K562 (cell line): ENCODE measurements at regions not wholly inside any gene's neighbourhood (a gene's known extent, or its start where the extent isn't known, plus 50 kb on each side); places are given as distances from the start of the nearest gene placed in this dataset.

Source experiments
- ATAC-seq: fragments of 200-7000 bp; cut with Tn5 transposase; 3 replicates; pipeline ENCODE4 v1.9.1; 2020; ENCODE audit warnings: moderate library complexity
- BruUV-seq: library from RNA; stranded (reverse); fragments of 400-500 nt; replicated peaks from 2 replicates; lab custom pipeline; 2021; lab: Mats Ljungman, UMichigan
- CTCF ChIA-PET: fragments of 300-600 bp; formaldehyde crosslinking; extraction: SDS; loops from one replicate; lab custom pipeline; 2021; ENCODE audit warnings: low intra/inter-chr PET ratio; lab: Yijun Ruan, JAX
- POLR2A ChIA-PET: fragments of 300-600, 350-650 bp; sonication (Branson Sonifier 250); formaldehyde crosslinking; extraction: SDS; loops from one replicate; lab custom pipeline; 2021; ENCODE audit warnings: antibody characterized with exemption, inconsistent platforms; lab: Yijun Ruan, JAX
- DNase-seq, 4 experiments: peaks; one replicate each; pipeline versions ENCODE4 v3.0.0 to v3.0.0-alpha.2; 2011 to 2018; ENCODE audit warnings: low spot score in 3 of 4, mixed read lengths in 3 of 4; ENCODE audit errors: extremely low read depth in 1 of 4
- FAIRE-seq: peaks from 2 replicates; lab custom pipeline; 2011; peaks lifted over from hg19 to GRCh38; lab: Jason Lieb, UNC
- H2AFZ ChIP-seq: 2 replicates; pipeline ENCODE4 v1.6.0; 2011; ENCODE audit warnings: low read depth, low read length, control low read depth, inconsistent platforms
- H3K27ac ChIP-seq: fragments of 200-600 bp; 3 replicates; pipeline ENCODE4 v1.8.0; 2011; ENCODE audit warnings: low read depth, mild to moderate bottlenecking, control low read depth, inconsistent platforms, low read length, moderate library complexity, mixed read lengths; ENCODE audit errors: extremely low read depth
- H3K27me3 ChIP-seq, 2 experiments: fragments of 300-600 bp in 1 of 2; 2 replicates in 1 of 2; 3 replicates in 1 of 2; pipeline versions ENCODE4 v1.6.0 to v1.8.0; 2011; ENCODE audit warnings: inconsistent platforms in 2 of 2, low read length in 2 of 2, mild to moderate bottlenecking in 1 of 2, mixed read lengths in 1 of 2, moderate library complexity in 1 of 2; ENCODE audit not compliant: control insufficient read depth in 2 of 2, insufficient read depth in 2 of 2
- H3K36me3 ChIP-seq: fragments of 300-600 bp; 3 replicates; pipeline ENCODE4 v1.8.0; 2011; ENCODE audit warnings: mild to moderate bottlenecking, low read length, inconsistent platforms; ENCODE audit not compliant: control insufficient read depth, insufficient read depth
- H3K4me1 ChIP-seq, 2 experiments: fragments of 200-600 bp in 1 of 2; replicated peaks in 1 of 2; 2 replicates in 1 of 2; 3 replicates in 1 of 2; pipeline versions ENCODE4 v1.5.1 to v1.8.0; 2011; ENCODE audit warnings: inconsistent platforms in 2 of 2, low read length in 2 of 2, mild to moderate bottlenecking in 1 of 2, mixed read lengths in 1 of 2, moderate library complexity in 1 of 2; ENCODE audit not compliant: control insufficient read depth in 2 of 2, insufficient read depth in 2 of 2
- H3K4me2 ChIP-seq: 2 replicates; pipeline ENCODE4 v1.6.1; 2011; ENCODE audit warnings: low read length, control low read depth, inconsistent platforms, mixed read lengths; ENCODE audit not compliant: insufficient read depth
- H3K4me3 ChIP-seq: fragments of 200-600 bp; sonication (generic), shearing (Covaris generic); 2 replicates; pipeline ENCODE4 v1.5.1; 2016; ENCODE audit warnings: control low read depth, inconsistent platforms
- H3K79me2 ChIP-seq: fragments of 200-600 bp; 3 replicates; pipeline ENCODE4 v1.8.0; 2011; ENCODE audit warnings: low read length, inconsistent platforms; ENCODE audit not compliant: control insufficient read depth, insufficient read depth
- H3K9ac ChIP-seq, 2 experiments: 2 replicates each; pipeline versions ENCODE4 v1.6.0 to v1.6.1; 2011; ENCODE audit warnings: low read depth in 2 of 2, low read length in 2 of 2, control low read depth in 1 of 2, inconsistent platforms in 1 of 2, mild to moderate bottlenecking in 1 of 2, mixed read lengths in 1 of 2; ENCODE audit not compliant: insufficient read depth in 1 of 2
- H3K9me1 ChIP-seq: one replicate; pipeline ENCODE4 v1.6.0; 2011; ENCODE audit warnings: inconsistent platforms, mild to moderate bottlenecking, low read length, moderate library complexity; ENCODE audit not compliant: control insufficient read depth, insufficient read depth
- H3K9me3 ChIP-seq: replicated peaks from 2 replicates; pipeline ENCODE4 v1.5.1; 2011; ENCODE audit warnings: low read depth, low read length, inconsistent platforms; ENCODE audit not compliant: control insufficient read depth, insufficient read depth
- H4K20me1 ChIP-seq: replicated peaks from 2 replicates; pipeline ENCODE4 v1.6.1; 2011; ENCODE audit warnings: low read length, inconsistent platforms, mixed read lengths; ENCODE audit not compliant: control insufficient read depth, insufficient read depth
- ATF2 ChIP-seq: sonication (generic); formaldehyde crosslinking; IDR thresholded peaks from 2 replicates; pipeline ENCODE4 v1.8.1; 2022; ENCODE audit warnings: missing genetic modification reagents
- BRD4 ChIP-seq: fragments of 200-600 bp; sonication (generic); IDR thresholded peaks from 2 replicates; pipeline ENCODE4 v1.6.1; 2017; ENCODE audit warnings: inconsistent platforms
- CAMTA2 ChIP-seq: fragments of 250-450 bp; sonication (Bioruptor Pico); conservative IDR thresholded peaks from 2 replicates; pipeline ENCODE4 v1.5.1; 2022
- FOXK1 ChIP-seq: sonication (generic); formaldehyde crosslinking; IDR thresholded peaks from 2 replicates; pipeline ENCODE4 v1.8.0; 2022; ENCODE audit warnings: missing genetic modification reagents, mild to moderate bottlenecking, borderline replicate concordance
- HDAC6 ChIP-seq: IDR thresholded peaks from 2 replicates; pipeline ENCODE4 v1.6.1; 2012; ENCODE audit warnings: low read depth, mild to moderate bottlenecking, control low read depth, inconsistent platforms, low read length, moderate library complexity
- KDM2B ChIP-seq: fragments of 250-450 bp; sonication (Bioruptor Pico); IDR thresholded peaks from 2 replicates; pipeline ENCODE4 v1.8.0; 2021; ENCODE audit warnings: mild to moderate bottlenecking, moderate library complexity
- MTA1 ChIP-seq: fragments of 450-650 bp; IDR thresholded peaks from 2 replicates; pipeline ENCODE4 v1.6.1; 2017; ENCODE audit warnings: borderline replicate concordance
- POLR3A ChIP-seq: IDR thresholded peaks from 2 replicates; pipeline ENCODE4 v1.6.1; 2011; ENCODE audit warnings: borderline replicate concordance, mild to moderate bottlenecking, moderate library complexity; ENCODE audit not compliant: insufficient read length, insufficient read depth; ENCODE audit errors: extremely low read depth
- SMARCE1 ChIP-seq: fragments of 450-650 bp; IDR thresholded peaks from 2 replicates; pipeline ENCODE4 v1.7.1; 2016; ENCODE audit warnings: mild to moderate bottlenecking
- SPI1 ChIP-seq: IDR thresholded peaks from 2 replicates; pipeline ENCODE4 v1.6.1; 2011; ENCODE audit warnings: low read depth, low read length, control low read depth, borderline replicate concordance
- SRSF7 ChIP-seq: fragments of 200-400 bp; formaldehyde crosslinking; optimal IDR thresholded peaks from 2 replicates; pipeline ENCODE3; 2017; ENCODE audit warnings: mild to moderate bottlenecking, low read depth, low read length
- TCFL5 ChIP-seq: fragments of 250-450 bp; sonication (Bioruptor Pico); conservative IDR thresholded peaks from 2 replicates; pipeline ENCODE4 v1.6.1; 2021; ENCODE audit warnings: mild to moderate bottlenecking, moderate library complexity, matching md5 sums
- TFE3 ChIP-seq: fragments of 450-650 bp; formaldehyde crosslinking; IDR thresholded peaks from 2 replicates; pipeline ENCODE4 v1.4.0; 2020; ENCODE audit warnings: mild to moderate bottlenecking, mixed read lengths
- ZNF274 ChIP-seq: IDR thresholded peaks from 2 replicates; pipeline ENCODE4 v1.6.1; 2011; ENCODE audit warnings: low read depth, mild to moderate bottlenecking, low read length, moderate library complexity, borderline replicate concordance
- ZNF707 ChIP-seq: fragments of 250-450 bp; sonication (Bioruptor Pico); conservative IDR thresholded peaks from 2 replicates; pipeline ENCODE4 v1.8.0; 2022; ENCODE audit warnings: inconsistent platforms, mild to moderate bottlenecking, moderate library complexity
- WGBS: fragments of 100-300 bp; shearing (Covaris generic); methylation state at CpG from one replicate; pipeline ENCODE4 v1.1.6; 2016; ENCODE audit warnings: low coverage, mixed read lengths; ENCODE audit not compliant: insufficient coverage; ENCODE audit errors: missing lambda C conversion rate; 5-methylcytosine and 5-hydroxymethylcytosine counted together
- in situ Hi-C: fragments of 300-500 bp; cut with MboI; formaldehyde crosslinking; loops from 4 replicates; pipeline ENCODE4 v1.15.0; 2018; ENCODE audit warnings: inconsistent platforms, mixed read lengths
- intact Hi-C: fragments of 100-400 bp; cut with micrococcal nuclease; formaldehyde crosslinking; loops from 2 replicates; pipeline ENCODE4 v1.14.2; 2022

- in situ Hi-C loops = no loop called here
- Histone ChIP-seq H3K36me3 (no peaks in the 10 kb centered on the region), H3K27me3 (peaks cover 8 to 54% of the 10 kb centered on the region in 2 experiments; a peak in 3 of 5 replicates), H3K4me3 (no peak overlapping the region), H3K9ac (no peak overlapping the region), H3K9me3 (no peaks in the 10 kb centered on the region), H3K4me2 (no peak overlapping the region), H4K20me1 (no peaks in the 10 kb centered on the region; the same call in 1 of the 2 replicates), H2AFZ (no peak overlapping the region), H3K27ac (no peak overlapping the region), H3K79me2 (no peaks in the 10 kb centered on the region), H3K4me1 (peaks cover 0 to 10% of the 10 kb centered on the region in 2 experiments; a peak in 2 of 5 replicates), H3K9me1 (no peaks in the 10 kb centered on the region)
- TF ChIP-seq CAMTA2 (CRISPR knock-in tag) = no peak
- CTCF ChIA-PET = no interaction called here
- POLR2A ChIA-PET = no interaction called here
- no TSS peak for BruUV-seq
- intact Hi-C loops = loop anchor here (5.0 to 10.0 kb wide), 2 partner anchors 401 to 508 kb away; no protein-coding TSS in a partner anchor
- DNase-seq = no peak
- no peak for ATAC-seq
- no peak for FAIRE-seq
Measured at GRCh38 chr1:175885326-175885725, 141.9 kb upstream of the TNR start.

GRCh38 chr1:175884369-175884768 is 141.0 kb upstream of the TNR start:
- no peak overlapping the region for H3K27ac ChIP-seq
- no peak for ATAC-seq
- H3K9me3 ChIP-seq = no peaks in the 10 kb centered on the region
- no peak for DNase-seq
- 0% methylated on average over 5 of the region's 5 CpGs for WGBS
- H3K9me1 ChIP-seq = no peaks in the 10 kb centered on the region
- no peaks in the 10 kb centered on the region for H3K79me2 ChIP-seq
- H4K20me1 ChIP-seq = no peaks in the 10 kb centered on the region; the same call in 1 of the 2 replicates
- H3K4me3 ChIP-seq = no peak overlapping the region
- no TSS peak for BruUV-seq
- no peak for FAIRE-seq
- no peak overlapping the region for H2AFZ ChIP-seq
- intact Hi-C loops (loop anchor here (10.0 kb wide), 1 partner anchor 400 kb away; no protein-coding TSS in a partner anchor), in situ Hi-C loops (no loop called here)
- ChIA-PET CTCF (no interaction called here), POLR2A (interaction anchor here (0.6 to 0.8 kb wide), 2 partner anchors 13 to 66 kb away, joined by 3 to 5 read pairs; no protein-coding TSS in a partner anchor)
- peaks cover 0 to 10% of the 10 kb centered on the region in 2 experiments; a peak in 2 of 5 replicates for H3K4me1 ChIP-seq
- H3K27me3 ChIP-seq = peaks cover 11 to 58% of the 10 kb centered on the region in 2 experiments; a peak in 3 of 5 replicates
- H3K36me3 ChIP-seq = no peaks in the 10 kb centered on the region
- H3K9ac ChIP-seq = no peak overlapping the region
- H3K4me2 ChIP-seq = no peak overlapping the region
- no peak for TF ChIP-seq FOXK1 (CRISPR knock-in tag)
- no peak for TF ChIP-seq ZNF274
- TF ChIP-seq POLR3A = no peak
- TF ChIP-seq KDM2B (CRISPR knock-in tag) = no peak
- no peak for TF ChIP-seq ZNF707 (CRISPR knock-in tag)
- no peak for TF ChIP-seq TCFL5 (CRISPR knock-in tag)
- TF ChIP-seq BRD4 = no peak
- TF ChIP-seq SRSF7 = no peak
- TF ChIP-seq HDAC6 = no peak
- no peak for TF ChIP-seq ATF2
- TF ChIP-seq SPI1 = no peak
- TF ChIP-seq MTA1 = no peak
- no peak for TF ChIP-seq TFE3 (CRISPR knock-in tag)
- TF ChIP-seq SMARCE1 = no peak
